IMR-90 (cell line): ENCODE measurements at regions not wholly inside any gene's neighbourhood (a gene's known extent, or its start where the extent isn't known, plus 50 kb on each side); places are given as distances from the start of the nearest gene placed in this dataset.

Source experiments
- ATAC-seq: fragments of 200-7000 bp; cut with Tn5 transposase; 2 replicates; pipeline ENCODE4 v1.9.1; 2020; ENCODE audit warnings: low read depth, mild to moderate bottlenecking, moderate library complexity
- BruUV-seq: library from RNA; stranded (reverse); fragments of 400-500 nt; replicated peaks from 2 replicates; lab custom pipeline; 2021; lab: Mats Ljungman, UMichigan
- CTCF ChIA-PET: fragments of 300-600 bp; formaldehyde crosslinking; extraction: SDS; loops from one replicate; lab custom pipeline; 2021; ENCODE audit warnings: antibody characterized with exemption; lab: Yijun Ruan, JAX
- POLR2A ChIA-PET: fragments of 300-600 bp; sonication (Branson Sonifier 250); formaldehyde crosslinking; loops from one replicate; lab custom pipeline; 2022; ENCODE audit warnings: antibody characterized with exemption; ENCODE audit not compliant: unreplicated experiment; lab: Charles Lee
- DNase-seq: peaks from one replicate; pipeline ENCODE4 v3.0.0; 2013
- H2AFZ ChIP-seq: replicated peaks from 2 replicates; pipeline ENCODE3; 2013; ENCODE audit warnings: low read length, mild to moderate bottlenecking; ENCODE audit not compliant: poor library complexity
- H2AK5ac ChIP-seq: 2 replicates; pipeline ENCODE4 v1.6.1; 2013; ENCODE audit warnings: low read depth, low read length, inconsistent platforms
- H2AK9ac ChIP-seq: replicated peaks from 2 replicates; pipeline ENCODE3; 2013; ENCODE audit warnings: mild to moderate bottlenecking, low read depth, low read length, moderate library complexity; ENCODE audit not compliant: poor library complexity
- H2BK120ac ChIP-seq: 2 replicates; pipeline ENCODE4 v1.6.1; 2013; ENCODE audit warnings: low read depth, low read length, inconsistent platforms
- H2BK15ac ChIP-seq: 3 replicates; pipeline ENCODE4 v1.6.1; 2013; ENCODE audit warnings: low read depth, low read length, inconsistent platforms
- H2BK20ac ChIP-seq: 2 replicates; pipeline ENCODE4 v1.6.1; 2013; ENCODE audit warnings: low read depth, mild to moderate bottlenecking, inconsistent platforms, low read length, moderate library complexity
- H2BK5ac ChIP-seq: 2 replicates; pipeline ENCODE4 v1.6.1; 2013; ENCODE audit warnings: mild to moderate bottlenecking, low read depth, low read length, inconsistent platforms; ENCODE audit not compliant: poor library complexity, severe bottlenecking
- H3K14ac ChIP-seq: replicated peaks from 2 replicates; pipeline ENCODE4 v1.6.1; 2013; ENCODE audit warnings: low read depth, low read length, inconsistent platforms
- H3K18ac ChIP-seq: 2 replicates; pipeline ENCODE4 v1.6.1; 2013; ENCODE audit warnings: low read depth, low read length, control low read depth
- H3K23ac ChIP-seq: 2 replicates; pipeline ENCODE4 v1.6.1; 2013; ENCODE audit warnings: low read depth, low read length, inconsistent platforms
- H3K27ac ChIP-seq: 2 replicates; pipeline ENCODE4 v1.5.1; 2013; ENCODE audit warnings: mild to moderate bottlenecking, control low read depth, low read length; ENCODE audit not compliant: insufficient read depth
- H3K27me3 ChIP-seq: 2 replicates; pipeline ENCODE4 v1.6.1; 2013; ENCODE audit warnings: low read length; ENCODE audit not compliant: control insufficient read depth, insufficient read depth
- H3K36me3 ChIP-seq: 2 replicates; pipeline ENCODE4 v1.6.1; 2013; ENCODE audit warnings: low read length, mixed read lengths; ENCODE audit not compliant: control insufficient read depth, insufficient read depth
- H3K4ac ChIP-seq: 2 replicates; pipeline ENCODE4 v1.6.1; 2013; ENCODE audit warnings: low read depth, low read length, inconsistent platforms
- H3K4me1 ChIP-seq: 2 replicates; pipeline ENCODE4 v1.6.1; 2013; ENCODE audit warnings: low read length, mixed read lengths; ENCODE audit not compliant: control insufficient read depth, insufficient read depth
- H3K4me2 ChIP-seq: 2 replicates; pipeline ENCODE4 v1.6.1; 2013; ENCODE audit warnings: low read depth, mild to moderate bottlenecking, control low read depth, low read length, moderate library complexity
- H3K4me3 ChIP-seq: 2 replicates; pipeline ENCODE4 v1.5.1; 2013; ENCODE audit warnings: low read depth, mild to moderate bottlenecking, control low read depth, low read length, moderate library complexity; ENCODE audit not compliant: insufficient read depth
- H3K56ac ChIP-seq: 2 replicates; pipeline ENCODE4 v1.6.1; 2013; ENCODE audit warnings: low read length, inconsistent platforms; ENCODE audit not compliant: insufficient read depth; ENCODE audit errors: extremely low read depth
- H3K79me1 ChIP-seq, 2 experiments: 2 replicates each; pipeline ENCODE4 v1.6.1; 2013; ENCODE audit warnings: low read length in 2 of 2, inconsistent platforms in 1 of 2, low read depth in 1 of 2
- H3K9ac ChIP-seq: 2 replicates; pipeline ENCODE4 v1.6.1; 2013; ENCODE audit warnings: low read depth, low read length, control low read depth
- H3K9me1 ChIP-seq: 2 replicates; pipeline ENCODE4 v1.6.1; 2013; ENCODE audit warnings: low read length, inconsistent platforms; ENCODE audit not compliant: insufficient read depth
- H3K9me3 ChIP-seq: 2 replicates; pipeline ENCODE4 v1.6.1; 2013; ENCODE audit warnings: low read length; ENCODE audit not compliant: control insufficient read depth, insufficient read depth
- H4K20me1 ChIP-seq: 2 replicates; pipeline ENCODE4 v1.6.1; 2013; ENCODE audit warnings: low read length, inconsistent platforms; ENCODE audit not compliant: insufficient read depth
- H4K5ac ChIP-seq: 2 replicates; pipeline ENCODE4 v1.6.1; 2013; ENCODE audit warnings: mild to moderate bottlenecking, low read depth, low read length, control low read depth
- H4K8ac ChIP-seq, 2 experiments: 2 replicates each; pipeline ENCODE4 v1.6.1; 2013; ENCODE audit warnings: low read depth in 2 of 2, low read length in 2 of 2, control low read depth in 1 of 2, inconsistent platforms in 1 of 2
- H4K91ac ChIP-seq: 2 replicates; pipeline ENCODE4 v1.6.1; 2013; ENCODE audit warnings: low read depth, low read length, inconsistent platforms; ENCODE audit not compliant: insufficient read depth
- BHLHE40 ChIP-seq: fragments of 150-350 bp; IDR thresholded peaks from 2 replicates; pipeline ENCODE4 v1.6.1; 2016; ENCODE audit warnings: mild to moderate bottlenecking, low read depth, low read length
- CEBPB ChIP-seq: IDR thresholded peaks from 2 replicates; pipeline ENCODE4 v1.6.1; 2012; ENCODE audit warnings: low read depth, low read length, improper control_type of control experiment
- CTCF ChIP-seq: conservative IDR thresholded peaks from 2 replicates; pipeline ENCODE4 v1.5.1; 2012; ENCODE audit warnings: mild to moderate bottlenecking, low read depth, low read length, improper control_type of control experiment
- ELK1 ChIP-seq: fragments of 150-350 bp; IDR thresholded peaks from 2 replicates; pipeline ENCODE4 v1.6.1; 2016; ENCODE audit warnings: low read depth, mild to moderate bottlenecking, low read length, moderate library complexity, borderline replicate concordance
- FOS ChIP-seq: fragments of 150-350 bp; IDR thresholded peaks from 2 replicates; pipeline ENCODE4 v1.6.1; 2016; ENCODE audit warnings: low read depth, low read length
- MAFK ChIP-seq: IDR thresholded peaks from 2 replicates; pipeline ENCODE4 v1.6.1; 2012; ENCODE audit warnings: low read depth, low read length, improper control_type of control experiment
- MAZ ChIP-seq: IDR thresholded peaks from 2 replicates; pipeline ENCODE4 v1.6.1; 2012; ENCODE audit warnings: low read depth, mild to moderate bottlenecking, low read length, improper control_type of control experiment, moderate library complexity, borderline replicate concordance
- MXI1 ChIP-seq: IDR thresholded peaks from 2 replicates; pipeline ENCODE4 v1.6.1; 2012; ENCODE audit warnings: low read depth, mild to moderate bottlenecking, low read length, moderate library complexity, borderline replicate concordance
- NFE2L2 ChIP-seq: fragments of 150-350 bp; IDR thresholded peaks from 2 replicates; pipeline ENCODE4 v1.6.1; 2016; ENCODE audit warnings: low read depth, mild to moderate bottlenecking, low read length
- POLR2A ChIP-seq: IDR thresholded peaks from 2 replicates; pipeline ENCODE4 v1.6.1; 2012; ENCODE audit warnings: mild to moderate bottlenecking, low read depth, low read length
- RAD21 ChIP-seq: IDR thresholded peaks from 2 replicates; pipeline ENCODE4 v1.6.1; 2012; ENCODE audit warnings: low read length, improper control_type of control experiment
- RCOR1 ChIP-seq: IDR thresholded peaks from 2 replicates; pipeline ENCODE4 v1.6.1; 2012; ENCODE audit warnings: mild to moderate bottlenecking, low read length, improper control_type of control experiment; ENCODE audit not compliant: insufficient replicate concordance
- RFX5 ChIP-seq: IDR thresholded peaks from 2 replicates; pipeline ENCODE4 v1.8.0; 2012; ENCODE audit warnings: low read depth, mild to moderate bottlenecking, low read length, moderate library complexity
- SMC3 ChIP-seq: fragments of 150-350 bp; IDR thresholded peaks from 2 replicates; pipeline ENCODE4 v1.6.1; 2016; ENCODE audit warnings: low read depth, mild to moderate bottlenecking, antibody characterized with exemption, low read length, moderate library complexity
- USF2 ChIP-seq: fragments of 150-350 bp; IDR thresholded peaks from 2 replicates; pipeline ENCODE4 v1.6.1; 2017; ENCODE audit warnings: mild to moderate bottlenecking, antibody characterized with exemption, low read length, low read depth
- WGBS, 2 experiments: methylation state at CpG; one replicate each; pipeline versions ENCODE4 v1.1.5 to v1.1.7; 2013; ENCODE audit warnings: missing lambda C conversion rate in 2 of 2; ENCODE audit not compliant: insufficient read length in 1 of 2; ENCODE audit errors: extremely low coverage in 2 of 2; 5-methylcytosine and 5-hydroxymethylcytosine counted together
- dilution Hi-C: fragments of 300-500 bp; cut with HindIII; formaldehyde crosslinking; loops from one replicate; pipeline ENCODE4 v1.14.3; 2018; ENCODE audit warnings: low sequenced_read_pairs; ENCODE audit not compliant: unreplicated experiment
- in situ Hi-C: fragments of 300-500 bp; cut with MboI; formaldehyde crosslinking; loops from 3 replicates; pipeline ENCODE4 v1.14.3; 2019; ENCODE audit warnings: low sequenced_read_pairs, inconsistent platforms, mixed read lengths
- intact Hi-C: fragments of 100-400 bp; cut with micrococcal nuclease; formaldehyde crosslinking; loops from 2 replicates; pipeline ENCODE4 v1.10.0; 2022

GRCh38 chr11:134466610-134467567, 54.8 kb upstream of the B3GAT1 start:
- no peak overlapping the region for H3K27ac ChIP-seq
- 80% methylated on average over 2 of the region's 20 CpGs; no CpG with 5 or more reads in 1 of the 2 experiments for WGBS, 2 experiments
- no peaks in the 10 kb centered on the region for H4K20me1 ChIP-seq
- H3K4me3 ChIP-seq, result no peak overlapping the region
- no peak for ATAC-seq
- H3K79me1 ChIP-seq, result no peaks in the 10 kb centered on the region
- H3K56ac ChIP-seq, result no peak overlapping the region
- no peak overlapping the region for H3K18ac ChIP-seq
- no peaks in the 10 kb centered on the region for H3K27me3 ChIP-seq
- no peak overlapping the region for H4K5ac ChIP-seq
- no peak for DNase-seq
- H3K9ac ChIP-seq, result no peak overlapping the region
- ChIA-PET CTCF (no interaction called here), POLR2A (no interaction called here)
- H3K9me1 ChIP-seq, result no peaks in the 10 kb centered on the region
- H3K4me1 ChIP-seq, result no peaks in the 10 kb centered on the region
- H2AK9ac ChIP-seq, result no peak overlapping the region
- no peak overlapping the region for H4K8ac ChIP-seq
- H3K9me3 ChIP-seq, result peaks cover 45% of the 10 kb centered on the region
- H2AFZ ChIP-seq, result no peak overlapping the region
- H4K91ac ChIP-seq, result no peak overlapping the region
- no TSS peak for BruUV-seq
- dilution Hi-C loops (no loop called here), intact Hi-C loops (no loop called here), in situ Hi-C loops (no loop called here)
- no peak overlapping the region for H2AK5ac ChIP-seq
- no peak overlapping the region for H2BK120ac ChIP-seq
- no peak overlapping the region for H2BK20ac ChIP-seq
- H3K4me2 ChIP-seq, result no peak overlapping the region
- H3K14ac ChIP-seq, result no peak overlapping the region
- H3K36me3 ChIP-seq, result no peaks in the 10 kb centered on the region
- no peak overlapping the region for H2BK15ac ChIP-seq
- no peak overlapping the region for H3K23ac ChIP-seq
- H2BK5ac ChIP-seq, result no peak overlapping the region
- no peak overlapping the region for H3K4ac ChIP-seq
- no peak for TF ChIP-seq ELK1
- no peak for TF ChIP-seq RAD21
- no peak for TF ChIP-seq MXI1
- no peak for TF ChIP-seq FOS
- TF ChIP-seq MAZ, result no peak
- no peak for TF ChIP-seq SMC3
- no peak for TF ChIP-seq RFX5
- no peak for TF ChIP-seq NFE2L2
- no peak for TF ChIP-seq CEBPB
- no peak for TF ChIP-seq CTCF
- no peak for TF ChIP-seq USF2
- no peak for TF ChIP-seq MAFK
- TF ChIP-seq POLR2A, result no peak
- no peak for TF ChIP-seq RCOR1
- TF ChIP-seq BHLHE40, result no peak
